Nephron progenitor cell (in vitro differentiated cells): ENCODE measurements at regions not wholly inside any gene's neighbourhood (a gene's known extent, or its start where the extent isn't known, plus 50 kb on each side); places are given as distances from the start of the nearest gene placed in this dataset.

Experiments used
- DNase-seq: peaks from one replicate; pipeline ENCODE4 v3.0.0; 2021
- H3K27ac Mint-ChIP-seq: 2 replicates; pipeline ENCODE4 v1.8.0; 2021; ENCODE audit warnings: mild to moderate bottlenecking, moderate library complexity, mixed read lengths
- H3K27me3 Mint-ChIP-seq: 2 replicates; pipeline ENCODE4 v1.8.0; 2021; ENCODE audit warnings: mild to moderate bottlenecking, low read depth, mixed read lengths; ENCODE audit not compliant: poor library complexity
- H3K36me3 Mint-ChIP-seq: 2 replicates; pipeline ENCODE4 v1.8.0; 2021; ENCODE audit warnings: low read depth, mixed read lengths
- H3K4me1 Mint-ChIP-seq: 2 replicates; pipeline ENCODE4 v1.8.0; 2021; ENCODE audit warnings: mixed read lengths
- H3K4me3 Mint-ChIP-seq: 2 replicates; pipeline ENCODE4 v1.8.0; 2021; ENCODE audit warnings: mild to moderate bottlenecking, moderate library complexity, mixed read lengths
- H3K9me3 Mint-ChIP-seq: 2 replicates; pipeline ENCODE4 v1.8.0; 2021; ENCODE audit warnings: mild to moderate bottlenecking, moderate library complexity, mixed read lengths
- TF ChIP-seq, protein P1 (sequence below): fragments of 200-600 bp; sonication (generic); IDR thresholded peaks from 2 replicates; pipeline ENCODE4 v1.5.0; 2021; ENCODE audit warnings: antibody characterized with exemption

DNA sequence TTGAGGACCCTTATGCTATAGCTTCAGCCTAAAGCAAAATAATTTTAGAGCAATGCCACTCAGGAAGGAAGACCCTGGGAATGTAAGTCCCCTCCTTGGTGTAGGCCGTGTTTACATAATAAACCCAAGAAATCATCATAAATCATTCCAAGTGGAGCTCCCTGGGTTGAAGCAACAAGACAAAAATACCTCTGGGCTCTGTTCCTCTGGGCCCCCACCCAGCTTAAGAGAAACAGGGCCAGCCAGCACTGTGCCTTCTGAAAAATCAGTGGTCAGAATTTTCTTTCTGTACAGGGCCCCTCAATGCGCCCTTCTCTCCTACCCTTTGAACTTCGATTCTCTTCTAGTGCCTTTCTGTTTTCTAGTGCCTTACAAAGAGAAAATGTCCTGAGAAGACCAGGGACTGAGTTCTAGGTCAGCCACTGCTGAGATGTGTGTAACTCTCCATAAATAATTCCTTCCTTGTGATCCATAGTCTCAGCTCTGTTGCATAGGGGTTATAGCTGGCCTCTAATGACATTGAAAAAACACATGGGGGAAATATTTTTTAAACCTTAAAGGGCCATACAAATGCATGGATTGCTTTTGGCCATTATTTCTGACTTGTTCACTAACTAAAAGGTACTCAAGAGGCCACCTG is 101.0 kb downstream of the ADRB2 start:
- Mint-ChIP-seq H3K27ac (no peak overlapping the region), H3K36me3 (no peaks in the 10 kb centered on the region), H3K4me1 (peaks cover 4% of the 10 kb centered on the region), H3K27me3 (peaks cover 10% of the 10 kb centered on the region), H3K4me3 (no peak overlapping the region), H3K9me3 (no peaks in the 10 kb centered on the region)
- no peak for DNase-seq
- TF ChIP-seq, protein P1, sequence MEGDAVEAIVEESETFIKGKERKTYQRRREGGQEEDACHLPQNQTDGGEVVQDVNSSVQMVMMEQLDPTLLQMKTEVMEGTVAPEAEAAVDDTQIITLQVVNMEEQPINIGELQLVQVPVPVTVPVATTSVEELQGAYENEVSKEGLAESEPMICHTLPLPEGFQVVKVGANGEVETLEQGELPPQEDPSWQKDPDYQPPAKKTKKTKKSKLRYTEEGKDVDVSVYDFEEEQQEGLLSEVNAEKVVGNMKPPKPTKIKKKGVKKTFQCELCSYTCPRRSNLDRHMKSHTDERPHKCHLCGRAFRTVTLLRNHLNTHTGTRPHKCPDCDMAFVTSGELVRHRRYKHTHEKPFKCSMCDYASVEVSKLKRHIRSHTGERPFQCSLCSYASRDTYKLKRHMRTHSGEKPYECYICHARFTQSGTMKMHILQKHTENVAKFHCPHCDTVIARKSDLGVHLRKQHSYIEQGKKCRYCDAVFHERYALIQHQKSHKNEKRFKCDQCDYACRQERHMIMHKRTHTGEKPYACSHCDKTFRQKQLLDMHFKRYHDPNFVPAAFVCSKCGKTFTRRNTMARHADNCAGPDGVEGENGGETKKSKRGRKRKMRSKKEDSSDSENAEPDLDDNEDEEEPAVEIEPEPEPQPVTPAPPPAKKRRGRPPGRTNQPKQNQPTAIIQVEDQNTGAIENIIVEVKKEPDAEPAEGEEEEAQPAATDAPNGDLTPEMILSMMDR, result no peak

DNA sequence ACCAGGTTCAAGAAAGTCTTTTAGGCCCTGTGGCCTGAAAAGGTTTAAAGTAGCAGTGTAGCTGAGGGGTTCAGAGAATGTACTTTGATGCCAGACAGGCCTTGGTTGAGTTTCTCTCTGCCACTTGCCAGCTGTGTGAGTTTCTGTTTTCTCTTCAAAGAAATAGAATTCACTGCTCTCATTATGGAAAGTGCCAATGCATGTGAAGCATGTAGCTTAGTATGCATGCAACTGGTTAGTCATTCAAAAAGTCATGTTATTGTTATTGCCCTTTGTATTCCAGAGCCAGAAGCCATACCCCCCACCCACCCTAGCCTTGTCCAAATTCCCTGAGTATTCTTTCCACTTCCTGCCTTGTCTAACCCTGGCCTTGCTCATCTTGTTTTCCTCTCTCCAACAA is 101.7 kb downstream of the ADRB2 start:
- Mint-ChIP-seq H3K4me1 (peaks cover 5% of the 10 kb centered on the region), H3K36me3 (no peaks in the 10 kb centered on the region), H3K4me3 (no peak overlapping the region), H3K27ac (no peak overlapping the region), H3K9me3 (no peaks in the 10 kb centered on the region), H3K27me3 (peaks cover 10% of the 10 kb centered on the region)
- DNase-seq, result no peak
- TF ChIP-seq, protein P1, result no peak

DNA sequence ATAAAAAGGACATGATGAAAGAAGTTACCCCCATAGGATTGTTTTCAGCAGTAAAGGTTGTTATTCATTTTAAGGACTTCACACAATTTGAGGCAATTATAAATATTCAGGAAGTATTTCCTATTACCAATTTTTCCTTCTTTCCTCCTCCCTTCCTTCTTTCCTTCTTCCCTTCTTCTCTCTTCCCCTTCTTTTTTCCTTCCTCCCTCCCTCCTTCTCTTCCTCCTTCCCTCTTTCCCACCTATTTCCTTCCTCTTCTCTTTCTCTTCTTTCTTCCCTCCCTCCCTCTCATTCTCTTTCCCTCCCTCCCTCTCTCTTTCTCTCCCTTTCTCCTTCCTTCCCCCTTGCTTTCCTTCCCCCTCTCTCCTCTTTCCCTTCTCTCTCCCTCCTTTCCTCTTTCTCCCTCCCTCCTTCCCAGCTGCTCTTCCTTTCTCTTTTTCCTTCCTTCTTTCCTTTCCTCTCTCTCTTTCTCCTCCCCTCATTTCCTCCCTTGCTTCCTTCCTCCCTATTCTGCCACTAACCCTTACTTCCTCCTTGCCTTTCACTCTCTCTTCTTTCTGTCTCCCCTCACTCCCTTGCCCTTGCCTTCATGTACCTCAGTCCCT is 105.1 kb downstream of the ADRB2 start:
- peaks cover 10% of the 10 kb centered on the region for H3K27me3 Mint-ChIP-seq
- H3K9me3 Mint-ChIP-seq, result no peaks in the 10 kb centered on the region
- no peak for DNase-seq
- peaks cover 5% of the 10 kb centered on the region for H3K4me1 Mint-ChIP-seq
- TF ChIP-seq, protein P1, result no peak
- no peaks in the 10 kb centered on the region for H3K36me3 Mint-ChIP-seq
- H3K27ac Mint-ChIP-seq, result no peak overlapping the region
- H3K4me3 Mint-ChIP-seq, result no peak overlapping the region

DNA sequence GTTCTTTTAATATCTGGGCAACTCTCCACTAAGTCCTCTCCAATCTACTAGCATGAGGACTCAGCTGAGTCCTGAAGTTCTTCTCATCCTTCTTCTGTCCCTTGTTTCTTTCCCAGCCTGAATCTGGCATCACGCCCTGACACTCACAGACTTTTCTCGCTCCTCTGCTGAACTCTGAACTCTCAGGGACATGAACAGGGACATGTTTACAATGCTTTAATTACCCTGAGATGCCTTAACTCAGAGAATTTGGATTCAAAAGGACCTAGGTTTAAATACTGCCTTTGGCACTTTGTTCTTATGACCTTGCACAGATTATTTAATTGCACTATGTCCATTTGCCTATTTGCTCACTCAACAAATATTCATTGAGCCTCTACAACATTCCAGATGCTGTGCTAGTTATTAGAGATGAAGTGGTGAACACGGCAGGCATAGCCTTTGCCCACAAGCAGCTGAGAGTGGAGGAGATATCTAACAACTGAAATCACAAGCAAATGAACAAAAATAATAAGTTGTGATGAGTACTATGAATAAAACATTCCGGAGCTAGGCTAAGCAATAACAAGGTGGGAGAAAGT is 106.0 kb downstream of the ADRB2 start:
- no peak for DNase-seq
- H3K9me3 Mint-ChIP-seq, result no peaks in the 10 kb centered on the region
- no peak overlapping the region for H3K4me3 Mint-ChIP-seq
- peaks cover 5% of the 10 kb centered on the region for H3K4me1 Mint-ChIP-seq
- TF ChIP-seq, protein P1, result no peak
- peaks cover 10% of the 10 kb centered on the region for H3K27me3 Mint-ChIP-seq
- H3K36me3 Mint-ChIP-seq, result no peaks in the 10 kb centered on the region
- H3K27ac Mint-ChIP-seq, result no peak overlapping the region

DNA sequence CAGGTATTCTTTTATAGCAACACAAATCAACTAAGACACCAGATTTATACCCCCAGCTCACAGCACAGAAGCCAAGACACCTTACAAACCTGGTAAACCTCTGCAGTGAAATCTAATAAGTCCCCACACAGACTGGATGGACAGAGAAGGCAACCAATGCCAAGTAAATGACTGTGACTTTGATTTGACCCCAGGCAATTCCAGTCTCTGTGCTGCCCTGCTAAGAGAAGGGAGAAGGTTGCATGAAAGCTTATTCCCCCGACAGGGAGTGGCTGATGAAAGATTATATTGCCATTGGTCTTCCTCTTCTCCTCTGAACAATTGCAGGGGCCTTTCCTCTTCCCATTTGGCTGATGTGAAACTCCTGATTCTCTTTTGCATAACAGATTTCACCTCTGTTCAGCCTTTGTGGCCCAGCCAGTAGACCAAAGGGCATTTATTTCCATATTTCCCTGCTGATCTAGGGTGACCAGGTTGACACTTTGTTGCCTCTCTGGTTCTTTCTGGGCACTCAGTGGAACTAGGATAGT is 107.6 kb downstream of the ADRB2 start:
- DNase-seq, result no peak
- Mint-ChIP-seq H3K9me3 (no peaks in the 10 kb centered on the region), H3K4me1 (peaks cover 5% of the 10 kb centered on the region), H3K36me3 (no peaks in the 10 kb centered on the region), H3K27ac (no peak overlapping the region), H3K27me3 (peaks cover 10% of the 10 kb centered on the region), H3K4me3 (no peak overlapping the region)
- TF ChIP-seq, protein P1, result no peak
